ENCODE measurements at regions not wholly inside any gene's neighbourhood (a gene's known extent, or its start where the extent isn't known, plus 50 kb on each side); places are given as distances from the start of the nearest gene placed in this dataset.

GRCh38 chr11:27187848-27188621 lies 147.4 kb downstream of the BBOX1 start:
- TF ChIP-seq, protein P1, sequence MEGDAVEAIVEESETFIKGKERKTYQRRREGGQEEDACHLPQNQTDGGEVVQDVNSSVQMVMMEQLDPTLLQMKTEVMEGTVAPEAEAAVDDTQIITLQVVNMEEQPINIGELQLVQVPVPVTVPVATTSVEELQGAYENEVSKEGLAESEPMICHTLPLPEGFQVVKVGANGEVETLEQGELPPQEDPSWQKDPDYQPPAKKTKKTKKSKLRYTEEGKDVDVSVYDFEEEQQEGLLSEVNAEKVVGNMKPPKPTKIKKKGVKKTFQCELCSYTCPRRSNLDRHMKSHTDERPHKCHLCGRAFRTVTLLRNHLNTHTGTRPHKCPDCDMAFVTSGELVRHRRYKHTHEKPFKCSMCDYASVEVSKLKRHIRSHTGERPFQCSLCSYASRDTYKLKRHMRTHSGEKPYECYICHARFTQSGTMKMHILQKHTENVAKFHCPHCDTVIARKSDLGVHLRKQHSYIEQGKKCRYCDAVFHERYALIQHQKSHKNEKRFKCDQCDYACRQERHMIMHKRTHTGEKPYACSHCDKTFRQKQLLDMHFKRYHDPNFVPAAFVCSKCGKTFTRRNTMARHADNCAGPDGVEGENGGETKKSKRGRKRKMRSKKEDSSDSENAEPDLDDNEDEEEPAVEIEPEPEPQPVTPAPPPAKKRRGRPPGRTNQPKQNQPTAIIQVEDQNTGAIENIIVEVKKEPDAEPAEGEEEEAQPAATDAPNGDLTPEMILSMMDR (IDR thresholded peaks at IDR 0.05; ENCODE audit: low read depth, low read length, missing control alignments) = no peak
- no peak for DNase-seq (ENCODE audit: extremely low read depth, low read depth)
- H3K4me3 ChIP-seq (replicated peaks; ENCODE audit: low read depth, low read length) = no peak overlapping the region

DNA sequence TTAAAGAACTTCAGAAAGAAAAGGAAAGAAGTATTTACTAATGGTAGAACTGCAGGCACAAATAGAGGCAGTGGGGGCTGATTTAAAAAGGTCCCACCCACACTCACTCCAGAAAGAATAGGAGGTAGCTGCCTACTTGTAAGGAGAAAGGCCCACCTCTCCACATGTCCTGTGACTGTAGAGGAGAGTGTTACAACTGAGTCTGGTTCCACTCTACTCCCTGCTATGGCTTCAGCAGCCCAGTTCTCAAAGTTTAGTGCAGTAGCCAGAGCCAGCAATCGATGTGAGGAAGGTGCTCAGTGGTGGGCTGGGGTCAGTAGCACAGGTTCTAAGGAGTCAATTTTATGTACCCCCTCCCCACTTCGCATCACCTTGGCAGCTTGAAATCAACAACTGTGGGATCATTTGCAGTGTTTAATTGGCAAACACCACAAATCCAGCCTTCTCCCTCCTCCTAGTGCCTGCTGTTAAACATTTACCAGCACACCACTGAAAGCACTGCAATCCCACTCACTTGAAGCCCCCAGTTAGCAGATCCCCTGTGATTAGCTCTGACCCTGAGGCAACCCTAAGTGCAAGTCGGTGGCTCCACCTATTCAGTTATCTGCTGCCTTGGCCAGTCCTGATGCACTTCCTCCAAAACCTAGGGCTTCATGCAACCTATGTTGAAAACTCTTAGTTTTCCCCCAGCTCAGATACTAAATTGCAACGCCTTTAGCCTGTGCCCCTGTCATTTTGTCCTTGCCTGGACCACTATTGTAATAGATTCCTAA lies 146.6 kb downstream of the BBOX1 start:
- no peak for DNase-seq (ENCODE audit: extremely low read depth, low read depth)
- no peak overlapping the region for H3K4me3 ChIP-seq (replicated peaks; ENCODE audit: low read depth, low read length)
- TF ChIP-seq, protein P1 (IDR thresholded peaks at IDR 0.05; ENCODE audit: low read depth, low read length, missing control alignments) = no peak

DNA sequence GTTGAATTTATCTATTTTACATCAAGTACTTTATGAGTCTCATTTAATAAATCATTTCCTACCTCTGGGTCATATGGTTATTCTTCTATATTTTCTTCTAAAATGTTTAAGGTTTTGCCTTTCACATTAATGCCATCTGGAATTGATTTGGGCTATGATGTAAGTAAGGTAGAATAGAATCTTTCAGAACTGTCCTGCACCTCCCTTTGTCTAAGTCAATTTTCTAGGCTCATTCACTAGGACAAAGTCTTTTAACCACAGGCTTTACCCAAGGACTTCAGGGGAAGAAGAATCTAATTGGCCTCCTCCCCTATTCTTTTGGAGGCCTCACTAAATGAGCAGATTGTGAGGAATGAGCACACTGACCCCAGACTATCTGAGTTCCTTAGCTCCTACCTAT lies 146.0 kb downstream of the BBOX1 start:
- H3K4me3 ChIP-seq (replicated peaks; ENCODE audit: low read depth, low read length) = no peak overlapping the region
- TF ChIP-seq, protein P1 (IDR thresholded peaks at IDR 0.05; ENCODE audit: low read depth, low read length, missing control alignments) = no peak
- no peak for DNase-seq (ENCODE audit: extremely low read depth, low read depth)

DNA sequence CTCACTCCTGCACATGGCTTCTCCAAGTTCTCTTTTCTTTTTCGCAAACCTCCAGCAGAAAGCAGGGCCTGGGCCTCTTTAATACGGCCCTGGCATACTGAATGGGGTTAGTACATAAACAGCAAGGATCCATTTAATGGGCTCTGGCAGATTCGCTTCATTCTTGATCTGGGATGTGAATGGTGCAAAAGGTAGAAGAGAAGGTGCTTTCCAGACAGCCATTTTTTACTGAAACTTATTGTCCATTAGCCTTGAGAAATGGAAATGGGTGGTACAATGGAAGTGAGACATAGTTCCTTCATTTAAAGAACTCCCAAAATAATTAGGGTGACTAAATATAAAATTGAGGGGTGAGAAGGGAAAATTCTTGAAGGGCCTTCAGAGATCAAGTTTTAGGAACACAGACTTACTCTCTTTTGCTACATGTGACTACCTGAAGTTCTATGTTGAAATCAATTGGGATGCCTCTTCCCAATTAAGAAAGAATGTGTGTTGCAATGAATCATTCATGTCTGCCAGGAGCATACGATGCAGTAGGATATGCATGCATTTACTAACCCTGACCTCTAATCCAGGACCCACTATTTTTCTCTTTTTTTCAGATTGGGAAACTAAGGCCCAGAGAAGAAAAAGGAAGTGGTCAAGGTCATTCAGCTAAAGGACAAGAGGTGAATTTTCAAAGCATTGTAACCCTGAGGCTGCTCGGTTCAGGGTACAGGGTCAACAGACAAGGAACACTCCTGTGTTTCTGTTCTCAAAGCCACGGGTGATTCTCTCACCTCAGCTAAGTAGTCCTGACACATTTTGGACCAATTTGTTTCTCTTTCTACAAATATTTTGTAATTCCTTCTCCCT lies 144.1 kb downstream of the BBOX1 start:
- DNase-seq (ENCODE audit: extremely low read depth, low read depth) = no peak
- TF ChIP-seq, protein P1 (IDR thresholded peaks at IDR 0.05; ENCODE audit: low read depth, low read length, missing control alignments) = no peak
- no peak overlapping the region for H3K4me3 ChIP-seq (replicated peaks; ENCODE audit: low read depth, low read length)

DNA sequence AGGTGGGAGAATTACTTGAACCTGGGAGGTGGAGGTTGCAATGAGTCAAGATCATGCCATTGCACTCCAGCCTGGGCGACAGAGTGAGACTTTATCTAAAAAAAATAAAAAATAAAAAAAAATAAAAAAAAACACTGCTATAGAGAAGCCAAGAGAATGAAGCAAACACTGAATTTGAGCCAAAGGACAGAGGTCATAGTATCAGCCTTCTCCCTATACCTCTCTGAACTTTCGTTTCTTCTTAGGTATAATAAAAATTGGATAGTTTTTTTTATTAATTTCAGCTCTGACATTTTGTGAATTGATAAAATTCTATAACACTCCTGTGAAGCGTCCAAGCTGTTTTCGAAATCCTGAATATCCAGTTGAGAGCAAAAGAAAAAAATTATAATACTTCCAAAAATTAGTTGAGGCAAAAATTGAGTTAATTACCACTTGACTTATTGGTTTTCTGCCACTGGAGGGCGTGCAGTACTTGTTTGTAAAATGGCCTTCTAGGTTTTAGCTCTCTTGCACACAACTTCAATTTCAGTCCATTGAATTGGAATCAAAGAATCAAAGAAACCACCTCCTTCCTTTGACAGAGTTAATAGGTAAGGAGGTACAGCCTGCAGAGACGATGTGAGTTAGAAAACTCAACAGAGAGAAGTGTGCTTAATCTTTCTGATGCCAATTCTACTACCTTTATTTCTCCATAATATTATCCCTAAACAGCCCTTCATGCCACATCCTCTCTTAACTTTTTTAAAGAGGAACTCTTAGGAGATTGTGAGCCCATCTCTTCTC lies 143.2 kb downstream of the BBOX1 start:
- TF ChIP-seq, protein P1 (IDR thresholded peaks at IDR 0.05; ENCODE audit: low read depth, low read length, missing control alignments) = peak; percentile 53
- peak; percentile 52 for DNase-seq (ENCODE audit: extremely low read depth, low read depth)
- H3K4me3 ChIP-seq (replicated peaks; ENCODE audit: low read depth, low read length) = no peak overlapping the region

GRCh38 chr11:27179334-27179733 lies 138.7 kb downstream of the BBOX1 start:
- no peak for DNase-seq (ENCODE audit: extremely low read depth, low read depth)
- TF ChIP-seq, protein P1 (IDR thresholded peaks at IDR 0.05; ENCODE audit: low read depth, low read length, missing control alignments) = no peak
- H3K4me3 ChIP-seq (replicated peaks; ENCODE audit: low read depth, low read length) = no peak overlapping the region
